Activated naive CD4-positive, alpha-beta T cell (primary cell): ENCODE measurements at regions not wholly inside any gene's neighbourhood (a gene's known extent, or its start where the extent isn't known, plus 50 kb on each side); places are given as distances from the start of the nearest gene placed in this dataset.

Experiments used
- DNase-seq, 4 experiments: peaks; one replicate each; lab custom pipeline; 2025; lab: John Stamatoyannopoulos, UW

DNA sequence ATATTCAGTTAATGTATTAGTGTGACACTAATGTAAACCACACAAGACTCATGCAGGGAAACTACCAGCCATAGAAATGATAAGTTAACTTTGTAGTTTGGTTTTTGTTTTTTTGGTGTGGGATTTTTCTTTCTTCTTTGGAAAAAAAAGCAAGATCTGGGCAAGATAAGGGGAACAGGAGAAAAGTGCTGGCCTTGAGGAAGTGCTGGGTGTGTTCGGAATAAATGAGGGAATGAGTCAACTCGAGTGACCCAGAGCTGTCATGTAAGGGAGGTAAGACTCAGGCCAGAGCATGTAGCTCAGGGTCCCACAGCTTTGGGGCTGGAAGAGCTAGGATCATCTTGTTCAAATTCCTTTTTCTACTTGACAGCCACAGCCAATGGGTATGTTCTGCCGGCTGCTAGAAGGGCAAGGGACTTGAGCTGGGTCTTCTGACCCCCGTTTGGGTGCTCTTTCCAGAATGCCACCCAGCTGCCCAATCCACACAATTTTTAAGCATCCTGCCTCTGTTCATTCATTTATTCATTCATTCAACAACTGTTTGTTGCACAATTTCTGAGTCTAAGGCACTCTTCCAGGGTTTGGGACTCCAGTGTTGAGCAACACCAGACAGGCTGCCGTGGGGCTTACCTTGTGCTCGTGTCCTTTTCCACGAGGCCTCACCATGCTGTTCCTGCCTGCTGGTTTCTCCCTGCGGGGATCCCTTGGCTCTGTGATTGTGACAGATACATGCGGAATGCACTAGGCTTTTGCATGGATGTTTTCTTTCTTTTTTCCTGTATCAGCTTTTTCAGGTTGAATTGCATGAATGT lies 54.5 kb downstream of the CLDN34 start:
- DNase-seq = no peak

DNA sequence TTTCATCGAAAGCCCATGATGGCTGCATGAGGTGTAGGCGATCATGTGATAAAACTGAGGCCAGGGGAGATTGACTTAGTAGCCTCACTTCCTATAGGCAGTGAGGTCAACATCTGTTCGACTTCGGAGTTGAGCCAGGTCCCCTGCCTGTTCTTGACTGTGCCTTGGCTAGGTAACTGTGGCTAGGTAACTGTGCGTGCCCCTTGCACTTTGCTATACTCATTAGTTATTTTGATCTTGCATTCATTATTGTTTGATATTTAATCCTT lies 55.0 kb downstream of the CLDN34 start:
- no peak for DNase-seq

DNA sequence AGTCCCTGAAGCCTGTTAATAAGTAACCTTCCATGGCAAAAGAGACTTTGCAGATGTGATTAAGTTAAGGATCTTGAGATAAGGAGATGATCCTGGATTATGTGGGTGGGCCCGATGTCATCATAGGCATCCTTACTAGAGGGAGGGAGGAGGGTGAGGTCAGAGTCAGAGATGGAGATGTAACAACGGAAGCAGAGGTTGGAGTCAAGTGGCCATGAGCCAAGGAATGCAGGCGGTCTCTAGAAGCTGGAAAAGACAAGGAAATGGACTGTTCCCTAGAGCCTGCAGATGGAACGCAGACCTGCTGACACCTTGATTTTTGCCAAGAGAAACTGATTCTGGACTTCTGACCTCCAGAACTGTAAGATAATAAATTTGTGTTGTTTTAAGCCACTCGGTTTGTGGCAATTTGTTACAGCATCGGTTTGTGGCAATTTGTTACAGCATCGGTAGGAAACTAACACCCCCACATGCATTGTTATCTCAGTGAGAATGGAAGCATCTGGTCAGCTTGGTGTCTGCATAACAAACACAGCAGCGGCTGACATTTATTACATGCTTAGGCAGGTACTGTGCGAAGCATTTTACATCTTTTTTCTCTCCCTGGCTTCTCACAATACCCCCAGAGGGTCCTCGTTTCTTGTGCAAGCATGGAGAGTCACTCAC lies 55.6 kb downstream of the CLDN34 start:
- no peak for DNase-seq

DNA sequence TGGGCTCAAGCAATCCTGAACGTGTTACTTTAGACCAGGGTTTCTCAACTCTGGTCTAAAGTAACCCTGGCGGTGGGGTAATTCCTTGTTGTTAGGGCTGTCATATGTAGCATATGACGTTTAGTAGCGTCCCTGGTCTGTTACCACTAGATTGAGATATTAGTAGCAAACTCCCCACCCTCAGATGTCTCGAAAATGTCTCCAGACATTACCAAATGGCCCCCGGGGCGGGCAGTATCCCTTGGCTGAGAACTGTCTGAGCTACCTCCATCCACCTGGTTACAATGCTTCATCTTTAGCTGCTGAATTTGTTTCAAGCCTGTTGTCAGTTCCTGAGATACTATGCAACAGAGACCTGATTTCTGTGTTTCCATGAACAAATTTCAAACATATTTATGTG lies 56.7 kb downstream of the CLDN34 start:
- no peak for DNase-seq

DNA sequence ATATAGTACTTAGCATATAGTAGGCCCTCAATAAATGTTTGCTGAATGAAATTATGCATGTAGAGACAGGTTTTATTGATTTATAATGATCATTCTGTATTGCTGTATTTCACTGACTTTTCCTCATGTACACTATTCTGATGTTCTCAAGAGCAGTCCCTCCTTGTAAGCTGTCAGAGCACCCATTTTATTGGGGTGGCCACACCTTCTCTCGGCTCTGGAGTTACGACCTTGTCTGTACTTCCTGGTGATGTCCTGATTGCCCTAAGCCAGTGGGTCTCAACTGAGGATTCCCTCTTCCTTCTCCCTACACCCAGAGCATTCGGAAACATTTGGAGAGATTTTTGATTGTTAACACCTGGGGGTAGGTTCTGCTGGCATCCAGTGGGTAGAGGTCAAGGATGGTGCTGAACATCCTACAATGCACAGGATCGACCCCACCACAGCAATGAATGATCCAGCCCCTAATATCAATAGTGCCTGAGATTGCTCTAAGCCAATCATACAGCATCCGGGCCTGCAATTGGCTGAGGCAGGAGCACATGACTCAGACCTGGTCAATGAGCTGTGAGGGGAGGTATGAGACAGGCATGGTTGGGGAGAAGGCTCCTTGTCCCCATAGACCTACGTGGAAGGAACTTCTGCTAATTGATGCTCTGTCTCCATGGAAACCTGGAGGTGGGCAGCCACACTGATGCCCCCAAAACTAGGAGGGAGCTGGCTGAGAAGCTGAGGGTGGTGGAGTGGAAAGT lies 58.8 kb downstream of the CLDN34 start:
- no peak for DNase-seq

DNA sequence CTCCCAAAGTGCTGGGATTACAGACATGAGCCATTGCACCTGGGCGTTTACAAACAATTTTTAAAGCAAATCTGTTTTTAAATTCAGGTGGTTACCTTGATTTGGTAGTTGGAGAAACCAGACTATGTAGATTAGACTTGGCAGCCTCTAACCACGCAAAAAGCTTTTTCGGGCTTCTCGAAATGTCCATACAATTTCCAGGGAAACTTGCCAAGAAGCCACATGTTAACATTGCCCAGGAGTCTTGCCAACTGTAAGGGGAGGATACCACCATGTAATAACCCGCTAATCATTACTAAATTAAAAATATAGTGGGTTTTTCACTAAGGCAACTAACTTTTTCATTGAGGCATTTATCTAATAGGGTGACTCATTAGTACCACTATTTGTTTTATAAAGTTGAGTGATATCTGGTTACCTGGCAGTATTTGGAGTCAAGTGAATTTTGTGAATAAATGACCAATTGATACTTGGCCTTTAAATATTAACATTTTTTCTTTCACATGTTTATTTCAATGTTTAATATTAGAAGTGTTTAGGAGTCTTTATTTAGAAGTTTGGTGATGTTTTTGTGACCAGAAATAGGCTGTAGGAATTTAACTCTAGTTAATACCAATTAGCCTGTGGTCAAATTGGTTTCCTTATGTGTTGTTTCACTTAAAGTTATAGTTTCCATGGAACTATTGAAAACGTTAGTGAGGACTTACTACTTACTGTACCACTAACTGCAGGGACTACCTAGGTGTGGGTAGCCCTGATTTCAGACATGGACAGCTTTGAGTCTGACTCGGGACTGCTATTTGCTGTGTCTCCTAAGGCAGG lies 61.3 kb downstream of the CLDN34 start:
- no peak for DNase-seq

DNA sequence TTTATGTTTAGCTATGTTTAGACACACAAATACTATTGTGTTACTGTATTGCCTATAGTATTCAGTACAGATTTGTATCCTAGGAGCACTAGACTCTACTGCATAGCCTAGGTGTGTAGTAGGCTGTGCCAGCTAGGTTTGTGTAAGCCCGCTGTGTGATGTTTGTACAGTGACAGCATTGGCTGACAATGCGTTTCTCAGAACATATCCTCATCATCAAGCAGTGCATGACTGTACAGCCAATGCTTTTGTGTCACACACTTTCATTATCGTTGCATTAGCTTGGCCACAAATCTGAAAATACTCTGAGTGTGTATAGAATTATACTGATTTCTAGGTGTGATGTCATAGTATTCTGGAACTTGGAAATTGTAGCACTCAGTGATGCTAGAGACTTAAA lies 63.4 kb downstream of the CLDN34 start:
- DNase-seq = no peak

DNA sequence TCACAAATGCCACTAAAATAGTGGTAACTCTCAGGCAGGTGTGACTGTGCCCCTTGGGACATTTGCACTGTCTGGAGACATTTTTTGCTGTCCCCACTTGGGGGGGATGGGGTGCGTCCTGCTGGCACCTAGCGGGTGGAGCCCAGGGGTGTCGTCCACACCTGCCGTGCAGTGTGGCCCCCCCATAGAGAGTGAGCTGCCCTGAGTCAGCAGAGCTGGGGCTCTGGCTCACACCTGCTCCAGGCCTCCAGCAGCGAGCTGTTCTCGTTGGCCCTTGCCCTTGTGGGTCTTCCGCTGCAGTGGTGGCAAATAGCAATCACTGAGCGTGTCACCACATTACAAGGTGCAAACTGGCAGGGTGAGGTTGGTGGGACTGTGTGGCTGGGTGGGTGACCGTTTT lies 64.6 kb downstream of the CLDN34 start:
- DNase-seq = no peak

DNA sequence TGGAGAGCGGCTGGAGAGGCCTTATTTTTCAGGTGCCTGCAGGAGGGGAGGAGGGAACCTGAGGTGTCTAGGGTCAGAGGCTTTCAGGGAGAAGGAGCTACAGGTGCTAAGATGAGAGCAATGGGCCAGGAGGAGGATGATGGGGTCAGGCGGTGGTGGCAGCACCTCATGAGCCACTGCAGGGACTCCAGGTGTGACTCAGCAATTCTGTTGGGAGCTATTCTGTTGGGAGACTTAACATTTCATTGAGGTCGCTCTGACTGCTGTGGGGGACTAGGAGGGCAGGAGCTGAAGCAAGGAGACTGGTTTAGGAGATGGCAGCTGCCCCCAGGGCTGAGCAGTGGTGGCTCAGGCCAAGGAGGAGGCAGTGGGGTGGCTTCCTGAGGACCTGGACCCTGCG lies 65.0 kb downstream of the CLDN34 start:
- no peak for DNase-seq

DNA sequence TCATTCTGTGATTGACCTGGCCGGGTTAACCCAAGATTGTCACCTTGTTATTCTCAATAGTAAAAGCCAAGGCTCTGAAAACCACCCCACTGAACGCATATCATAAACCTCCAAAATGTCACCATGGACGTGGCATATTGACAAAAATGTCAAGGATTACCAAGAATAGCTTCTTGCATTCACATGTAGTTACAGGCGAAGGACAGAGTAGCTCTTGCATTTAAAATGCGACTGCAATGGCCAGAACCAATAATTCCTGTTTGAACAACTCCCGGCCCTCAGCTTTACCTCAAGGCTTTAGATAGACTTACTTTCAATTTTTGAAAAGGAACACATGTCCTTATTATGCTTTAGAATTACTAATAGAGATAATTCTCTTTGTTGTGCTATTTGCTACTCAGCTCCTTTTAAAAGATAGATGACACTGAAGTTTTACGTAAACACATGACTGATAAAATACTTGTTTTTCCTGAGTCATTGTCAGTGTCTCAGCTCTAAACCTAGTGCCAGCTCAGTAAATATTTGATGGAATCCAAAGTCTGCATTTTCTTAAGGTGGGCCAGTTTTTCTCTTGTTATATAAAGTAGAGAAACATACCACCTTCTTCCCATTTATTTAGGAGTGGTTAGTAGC lies 66.3 kb downstream of the CLDN34 start:
- DNase-seq = no peak

DNA sequence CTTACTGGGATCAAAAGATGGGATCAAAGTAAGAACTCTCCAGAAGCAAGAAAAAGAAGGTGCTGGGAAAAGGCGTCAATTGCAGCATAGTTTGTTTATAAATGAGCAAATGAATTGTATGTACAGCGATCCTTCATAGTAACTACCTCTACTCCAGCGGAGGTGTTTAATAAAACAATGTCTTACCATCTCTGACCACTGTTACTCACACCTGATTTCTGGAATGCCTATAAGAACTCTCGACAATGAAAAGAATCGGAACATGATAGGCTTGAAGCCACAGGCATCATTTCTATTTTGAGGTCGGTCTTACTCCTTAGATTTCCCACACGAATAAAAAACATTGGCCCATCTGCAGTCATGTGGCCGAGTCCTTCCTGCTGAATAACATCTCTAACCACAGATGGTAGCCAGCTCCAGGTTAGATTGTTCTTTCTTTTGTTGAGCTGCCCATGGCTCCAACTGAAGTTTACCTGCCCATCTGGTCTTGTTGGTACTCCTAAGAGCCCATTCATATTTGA lies 67.6 kb downstream of the CLDN34 start:
- no peak for DNase-seq

DNA sequence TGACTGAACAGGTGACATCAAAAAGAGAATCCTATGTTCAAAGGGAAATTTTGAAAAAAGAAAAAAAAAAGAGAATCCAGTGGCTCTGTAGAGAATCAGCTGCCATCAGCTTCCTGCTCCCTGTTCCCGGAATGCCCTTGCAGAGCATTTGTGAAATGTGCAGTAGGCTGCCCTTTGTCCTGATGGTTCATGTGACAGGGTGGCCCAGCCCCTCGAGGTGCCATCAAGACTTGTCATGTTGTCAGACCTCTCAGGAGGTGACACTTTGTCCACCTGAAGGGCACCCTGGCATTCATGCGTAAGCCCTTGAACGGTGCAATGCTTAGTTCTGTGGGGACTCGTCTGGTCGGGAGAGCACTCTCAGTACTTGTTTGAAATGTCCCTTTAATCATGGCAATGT lies 71.4 kb downstream of the CLDN34 start:
- no peak for DNase-seq

DNA sequence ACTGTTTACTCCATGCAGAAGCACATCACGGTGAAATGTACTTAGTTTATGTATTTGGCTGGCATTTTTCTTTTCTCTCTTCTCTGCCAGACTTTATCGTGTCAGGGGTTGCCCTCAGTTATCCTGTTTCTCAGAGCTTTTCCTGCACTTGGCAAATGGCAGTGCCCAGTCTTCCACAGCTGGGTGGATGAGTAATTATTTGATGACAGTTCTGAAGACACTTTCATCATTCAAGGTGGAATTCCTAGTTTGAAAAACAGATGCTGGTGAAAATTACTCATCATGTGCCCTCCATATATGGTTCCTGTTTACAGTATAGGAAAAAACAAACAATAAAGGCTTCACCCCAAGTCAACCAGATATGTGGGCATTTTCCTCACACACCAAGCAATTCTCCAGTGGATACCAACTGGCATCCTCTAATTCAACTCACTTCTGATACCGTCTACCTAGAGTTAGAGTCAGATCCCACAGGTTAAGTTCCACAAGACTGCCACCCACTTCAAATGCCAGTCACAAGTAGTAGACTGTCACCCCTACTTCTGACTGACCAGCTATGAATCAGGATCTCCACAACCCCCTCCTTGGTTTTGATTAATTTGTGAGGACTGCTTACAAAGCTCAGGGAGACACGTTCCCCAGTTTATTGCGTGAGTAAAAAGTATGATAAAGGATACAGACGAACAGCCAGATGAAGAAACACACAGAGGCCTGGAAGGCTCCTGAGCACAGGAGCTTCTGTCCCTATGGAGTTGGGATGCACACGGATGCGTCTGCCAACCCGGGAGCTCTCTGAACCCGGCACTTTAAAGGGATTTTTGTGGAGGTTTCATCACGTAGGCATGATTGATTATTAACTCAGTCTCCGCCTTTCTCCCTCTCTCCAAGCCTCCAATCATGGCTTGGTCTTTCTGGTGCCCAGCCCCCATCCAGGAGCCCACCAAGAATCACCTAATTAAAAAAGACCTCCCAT lies 72.9 kb downstream of the CLDN34 start:
- no peak for DNase-seq

DNA sequence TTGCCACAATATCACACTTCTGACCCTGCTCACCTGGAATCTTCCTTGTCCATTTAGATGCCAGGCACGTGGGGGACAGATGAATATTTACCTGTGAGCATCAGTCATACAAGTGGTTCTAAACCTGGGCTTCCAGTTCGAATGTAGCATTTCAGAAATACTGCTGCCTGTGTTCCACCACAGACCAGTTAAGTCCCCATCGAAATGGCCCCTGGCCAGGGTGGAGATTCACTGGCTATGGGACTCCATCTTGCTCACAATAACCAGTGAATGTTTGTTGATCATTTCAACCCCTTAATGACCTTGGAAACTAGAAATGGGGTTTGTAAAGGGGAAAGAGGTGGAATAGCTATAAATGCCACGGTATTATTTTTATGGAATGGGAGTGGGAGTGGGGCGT lies 73.8 kb downstream of the CLDN34 start:
- no peak for DNase-seq

DNA sequence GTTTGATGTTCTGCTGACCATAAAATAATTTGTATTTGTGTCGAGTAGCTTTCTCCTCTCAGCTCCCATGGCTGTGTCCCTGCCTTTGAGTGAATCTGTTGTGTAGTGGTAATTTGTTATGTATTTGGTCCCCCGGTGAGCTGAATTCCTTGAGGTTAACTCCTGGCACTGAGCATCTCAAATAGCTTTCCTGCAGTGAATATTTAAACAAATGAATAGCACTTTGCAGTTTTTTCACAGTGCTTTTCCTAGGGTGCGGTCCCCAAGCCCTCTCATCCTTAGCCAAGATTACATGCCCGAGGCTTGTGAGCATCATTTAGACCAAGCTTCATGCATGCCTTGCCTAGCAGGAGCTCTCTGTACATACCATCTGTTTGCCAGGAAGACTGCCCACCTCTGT lies 74.2 kb downstream of the CLDN34 start:
- no peak for DNase-seq

DNA sequence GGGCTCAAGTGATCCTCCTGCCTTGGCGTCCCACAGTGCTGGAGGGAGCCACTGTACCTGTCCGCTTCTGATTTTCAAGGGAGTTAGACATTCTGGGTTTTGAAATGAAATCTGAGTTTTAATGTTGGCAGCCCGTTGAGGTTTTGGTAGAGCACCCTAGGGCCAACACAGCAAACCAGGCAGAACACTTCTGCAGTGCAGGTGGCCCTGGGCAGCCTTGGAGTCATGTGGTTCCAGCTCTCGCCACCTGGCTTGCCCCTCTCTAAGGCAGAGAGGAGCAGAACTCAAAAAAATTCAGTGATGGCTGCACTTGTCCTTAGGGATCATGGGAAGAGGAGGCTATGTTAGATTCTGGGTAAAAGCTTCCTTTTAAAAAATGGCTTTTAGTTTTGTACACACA lies 74.9 kb downstream of the CLDN34 start:
- no peak for DNase-seq

DNA sequence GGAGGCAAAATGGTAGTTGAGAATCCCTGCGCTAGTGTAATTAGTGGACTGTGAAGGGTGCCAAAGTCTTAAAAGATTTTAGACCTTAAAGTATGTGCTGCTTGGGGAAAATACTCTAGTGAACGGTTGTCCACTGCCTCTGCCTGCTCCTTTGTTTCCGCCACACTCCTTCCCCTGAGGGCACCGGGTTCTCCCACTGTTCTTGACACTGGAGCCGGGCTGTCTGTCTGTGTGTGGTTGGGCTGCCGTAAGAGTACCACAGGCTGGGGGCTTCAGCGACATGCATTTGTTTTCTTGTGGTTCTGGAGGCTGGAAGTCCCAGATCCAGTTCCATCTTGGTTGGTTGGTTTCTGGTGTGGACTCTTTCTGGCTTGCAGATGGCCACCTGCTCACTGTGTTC lies 76.2 kb downstream of the CLDN34 start:
- no peak for DNase-seq

DNA sequence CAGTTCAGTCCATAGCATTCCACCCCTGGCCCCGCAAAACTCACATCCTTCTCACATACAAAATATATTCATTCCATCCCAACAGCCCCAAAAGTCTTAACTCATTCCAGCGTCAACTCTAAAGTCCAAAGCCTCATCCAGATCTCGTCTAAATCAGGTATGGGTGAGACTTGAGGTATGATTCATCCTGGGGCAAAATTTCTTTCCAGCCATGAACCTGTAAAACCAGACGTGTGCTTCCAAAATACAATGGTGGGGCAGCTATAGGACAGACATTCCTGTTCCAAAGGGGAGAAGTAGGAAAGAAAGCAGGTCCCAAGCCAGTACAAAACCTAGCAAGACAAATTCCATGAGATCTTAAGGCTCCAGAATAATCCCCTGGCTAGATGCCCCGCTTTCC lies 76.9 kb downstream of the CLDN34 start:
- DNase-seq = no peak

DNA sequence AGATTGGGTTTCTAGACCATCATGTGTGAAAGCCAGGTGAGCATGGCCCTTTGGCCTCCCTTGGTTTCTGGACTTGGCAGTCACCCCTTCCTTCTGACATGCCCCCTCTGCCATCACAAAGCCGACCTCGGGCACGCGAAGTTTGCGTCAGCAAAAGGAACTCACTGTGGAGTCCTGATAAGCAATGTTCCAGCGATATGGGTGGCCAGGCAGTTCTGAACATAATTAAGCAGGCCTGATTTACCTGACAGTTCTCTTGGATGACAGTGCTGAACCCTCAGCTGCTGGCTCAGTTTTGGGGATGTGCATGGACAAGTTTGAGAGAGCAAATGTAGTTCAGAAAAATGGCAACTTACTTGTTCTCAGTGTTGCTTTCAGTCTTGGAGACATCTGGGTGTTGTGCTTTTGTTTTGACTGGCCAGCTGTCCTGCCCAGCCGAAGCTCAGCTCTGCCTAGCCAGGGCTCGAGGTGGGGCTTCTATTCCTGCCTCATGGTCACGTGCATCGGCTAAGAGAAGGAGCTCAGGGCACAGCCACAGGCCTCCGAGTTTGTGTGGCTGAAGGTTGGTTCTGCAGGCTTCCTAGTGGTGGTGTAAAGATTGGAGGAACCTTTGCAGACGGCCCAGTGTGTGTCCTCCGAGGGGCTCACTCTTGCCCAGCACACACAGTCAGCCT lies 78.3 kb downstream of the CLDN34 start:
- no peak for DNase-seq

DNA sequence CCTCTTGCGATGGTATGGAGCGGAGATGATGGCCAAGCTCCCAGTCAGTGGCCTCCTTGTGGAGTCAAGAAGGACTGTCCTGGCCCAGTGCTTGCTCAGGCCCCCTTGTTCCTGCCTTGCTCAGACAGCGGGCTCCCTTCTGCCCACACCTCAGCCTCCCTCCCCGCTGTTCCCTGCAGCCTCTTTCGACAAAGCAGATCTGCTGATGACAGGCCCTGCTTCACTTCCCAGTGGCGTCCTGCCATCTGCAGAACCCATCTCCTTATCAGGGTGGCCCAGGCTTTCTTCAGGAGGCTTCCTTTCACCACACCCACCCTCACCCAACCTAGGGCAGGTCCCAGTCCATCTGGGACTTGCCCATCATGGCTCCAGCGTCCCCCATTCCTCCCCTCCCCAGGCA lies 80.0 kb downstream of the CLDN34 start:
- DNase-seq = no peak
